Endothelial cell of umbilical vein (primary cell): ENCODE measurements at regions not wholly inside any gene's neighbourhood (a gene's known extent, or its start where the extent isn't known, plus 50 kb on each side); places are given as distances from the start of the nearest gene placed in this dataset.

Experiments
- BruUV-seq: library from RNA; stranded (reverse); fragments of 400-500 nt; replicated peaks from 2 replicates; lab custom pipeline; 2021; lab: Mats Ljungman, UMichigan
- CTCF ChIA-PET: fragments of 300-600, 350-600 bp; sonication (Branson Sonifier 250); formaldehyde crosslinking; loops from one replicate; lab custom pipeline; 2021; ENCODE audit warnings: antibody characterized with exemption, inconsistent platforms; lab: Charles Lee
- POLR2A ChIA-PET: fragments of 300-600, 350-600 bp; sonication (Branson Sonifier 250); formaldehyde crosslinking; loops from one replicate; lab custom pipeline; 2021; ENCODE audit warnings: antibody characterized with exemption, inconsistent platforms; lab: Charles Lee
- DNase-seq: peaks from one replicate; pipeline ENCODE4 v3.0.0-alpha.2; 2011; ENCODE audit warnings: low read depth, low spot score
- FAIRE-seq: peaks from 2 replicates; lab custom pipeline; 2011; peaks lifted over from hg19 to GRCh38; lab: Jason Lieb, UNC
- H2AFZ ChIP-seq: 2 replicates; pipeline ENCODE4 v1.6.0; 2012; ENCODE audit warnings: low read depth, low read length, control low read depth, inconsistent platforms
- H3K27ac ChIP-seq: 2 replicates; pipeline ENCODE4 v1.5.1; 2011; ENCODE audit warnings: low read depth, mild to moderate bottlenecking, control low read depth, low read length, moderate library complexity; ENCODE audit not compliant: insufficient read depth
- H3K27me3 ChIP-seq, 2 experiments: 2 replicates each; pipeline versions ENCODE4 v1.6.0 to v1.6.1; 2011; ENCODE audit warnings: low read length in 2 of 2, mixed read lengths in 1 of 2; ENCODE audit not compliant: control insufficient read depth in 2 of 2, insufficient read depth in 2 of 2
- H3K36me3 ChIP-seq, 2 experiments: 2 replicates in 1 of 2; 3 replicates in 1 of 2; pipeline ENCODE4 v1.5.1; 2011; ENCODE audit warnings: low read length in 2 of 2, mild to moderate bottlenecking in 1 of 2, moderate library complexity in 1 of 2; ENCODE audit not compliant: control insufficient read depth in 2 of 2, insufficient read depth in 2 of 2; ENCODE audit errors: extremely low read depth in 1 of 2
- H3K4me1 ChIP-seq: 3 replicates; pipeline ENCODE4 v1.5.1; 2011; ENCODE audit warnings: mild to moderate bottlenecking, low read length; ENCODE audit not compliant: control insufficient read depth, insufficient read depth; ENCODE audit errors: extremely low read depth
- H3K4me2 ChIP-seq: 2 replicates; pipeline ENCODE4 v1.6.1; 2011; ENCODE audit warnings: low read length, control low read depth, mixed read lengths; ENCODE audit not compliant: insufficient read depth
- H3K4me3 ChIP-seq, 3 experiments: fragments of 200-600 bp in 1 of 3; sonication (generic), shearing (Covaris generic) in 1 of 3; replicated peaks in 1 of 3; 2 replicates each; pipeline ENCODE4 v1.5.1; 2011 to 2016; ENCODE audit warnings: control low read depth in 3 of 3, low read length in 3 of 3, mild to moderate bottlenecking in 2 of 3, inconsistent platforms in 1 of 3, low read depth in 1 of 3, moderate library complexity in 1 of 3; ENCODE audit not compliant: insufficient read depth in 1 of 3
- H3K79me2 ChIP-seq: 2 replicates; pipeline ENCODE4 v1.6.0; 2012; ENCODE audit warnings: low read length, inconsistent platforms; ENCODE audit not compliant: control insufficient read depth, insufficient read depth
- H3K9ac ChIP-seq: replicated peaks from 2 replicates; pipeline ENCODE3; 2011; ENCODE audit warnings: low read length, control low read depth; ENCODE audit not compliant: insufficient read depth; ENCODE audit errors: extremely low read depth
- H3K9me1 ChIP-seq: replicated peaks from 3 replicates; pipeline ENCODE4 v1.6.0; 2011; ENCODE audit warnings: mild to moderate bottlenecking, low read length; ENCODE audit not compliant: control insufficient read depth, insufficient read depth; ENCODE audit errors: extremely low read depth
- H3K9me3 ChIP-seq: replicated peaks from 2 replicates; pipeline ENCODE4 v1.5.1; 2012; ENCODE audit warnings: low read length, inconsistent platforms; ENCODE audit not compliant: control insufficient read depth, insufficient read depth
- H4K20me1 ChIP-seq: replicated peaks from 2 replicates; pipeline ENCODE3; 2011; ENCODE audit warnings: mild to moderate bottlenecking, low read length; ENCODE audit not compliant: control insufficient read depth, insufficient read depth; ENCODE audit errors: extremely low read depth
- EZH2 ChIP-seq: IDR thresholded peaks from 2 replicates; pipeline ENCODE4 v1.6.1; 2012; ENCODE audit warnings: borderline replicate concordance, low read depth, mild to moderate bottlenecking, moderate library complexity, low read length, inconsistent platforms; ENCODE audit not compliant: severe bottlenecking
- FOS ChIP-seq: IDR thresholded peaks from 2 replicates; pipeline ENCODE4 v1.6.1; 2011; ENCODE audit warnings: mild to moderate bottlenecking, low read length, moderate library complexity, borderline replicate concordance; ENCODE audit not compliant: insufficient read depth
- GATA2 ChIP-seq: IDR thresholded peaks from 2 replicates; pipeline ENCODE4 v1.7.0; 2011; ENCODE audit warnings: low read depth, mild to moderate bottlenecking, moderate library complexity, mixed read lengths, low read length; ENCODE audit not compliant: insufficient read length, insufficient read depth
- JUN ChIP-seq: IDR thresholded peaks from 2 replicates; pipeline ENCODE4 v1.6.1; 2011; ENCODE audit warnings: borderline replicate concordance, low read depth; ENCODE audit not compliant: insufficient read length, insufficient read depth
- MYC ChIP-seq: IDR thresholded peaks from one replicate; pipeline ENCODE4 v1.6.1; 2011; ENCODE audit warnings: mild to moderate bottlenecking, low read depth, low read length
- POLR2A ChIP-seq: IDR thresholded peaks from 2 replicates; pipeline ENCODE4 v1.6.1; 2012; ENCODE audit warnings: low read depth, mild to moderate bottlenecking, control low read depth, low read length
- POLR2AphosphoS5 ChIP-seq: IDR thresholded peaks from 2 replicates; pipeline ENCODE4 v1.6.1; 2012; ENCODE audit warnings: low read depth, mild to moderate bottlenecking, control low read depth, low read length, moderate library complexity; ENCODE audit not compliant: insufficient read depth
- dilution Hi-C: fragments of 300-500 bp; cut with MboI; formaldehyde crosslinking; loops from one replicate; pipeline ENCODE4 v1.15.0; 2019; ENCODE audit warnings: low sequenced_read_pairs; ENCODE audit not compliant: extremely low pct_ligation_motif_present
- intact Hi-C: fragments of 100-400 bp; cut with micrococcal nuclease; formaldehyde crosslinking; loops from one replicate; pipeline ENCODE4 v1.10.0; 2022
- TF ChIP-seq, protein P1 (sequence below), 2 donors: IDR thresholded peaks; 1 replicate in 1 of 2; 2 replicates in 1 of 2; pipeline ENCODE4 v1.5.1; 2011; ENCODE audit warnings: low read length in 2 of 2, mild to moderate bottlenecking in 2 of 2, moderate library complexity in 2 of 2, control low read depth in 1 of 2, inconsistent platforms in 1 of 2, low read depth in 1 of 2; ENCODE audit not compliant: insufficient read depth in 1 of 2; ENCODE audit errors: extremely low read depth in 1 of 2
- TF ChIP-seq, protein P2 (sequence below): IDR thresholded peaks from 2 replicates; pipeline ENCODE4 v1.6.1; 2011; ENCODE audit not compliant: insufficient read depth, insufficient read length

DNA sequence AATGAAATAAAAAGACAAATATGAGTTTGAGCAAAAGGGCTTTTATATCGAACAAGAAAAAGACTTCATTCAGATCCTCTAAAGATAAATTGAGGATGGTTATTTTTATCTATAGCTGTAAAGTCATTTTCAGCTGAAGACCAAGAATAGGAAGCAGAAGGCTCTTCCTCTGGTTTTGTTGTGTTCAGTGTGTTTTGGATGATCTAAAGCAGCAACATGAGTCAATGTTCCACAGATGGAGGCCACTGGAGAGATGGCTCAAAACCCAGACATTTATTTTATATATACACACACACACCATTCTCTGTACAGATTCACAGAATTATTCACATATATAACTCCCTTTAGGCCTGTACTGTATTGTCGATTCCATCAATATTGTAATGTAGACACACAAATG, 424.3 kb downstream of the MBD2 start:
- Histone ChIP-seq H3K9ac (no peak overlapping the region), H4K20me1 (no peaks in the 10 kb centered on the region), H3K9me1 (no peaks in the 10 kb centered on the region), H3K4me2 (no peak overlapping the region), H3K27ac (no peak overlapping the region), H3K27me3 (no peaks in the 10 kb centered on the region), H3K79me2 (no peaks in the 10 kb centered on the region), H3K4me3 (no peak overlapping the region), H3K36me3 (no peaks in the 10 kb centered on the region), H3K4me1 (no peaks in the 10 kb centered on the region), H3K9me3 (peaks cover 2% of the 10 kb centered on the region), H2AFZ (no peak overlapping the region)
- intact Hi-C loops, result no loop called here
- POLR2A ChIA-PET, result no interaction called here
- CTCF ChIA-PET, result no interaction called here
- dilution Hi-C loops, result no loop called here
- FAIRE-seq (no peak), DNase-seq (no peak)
- no peak for TF ChIP-seq EZH2
- TF ChIP-seq GATA2, result no peak
- TF ChIP-seq, protein P1, sequence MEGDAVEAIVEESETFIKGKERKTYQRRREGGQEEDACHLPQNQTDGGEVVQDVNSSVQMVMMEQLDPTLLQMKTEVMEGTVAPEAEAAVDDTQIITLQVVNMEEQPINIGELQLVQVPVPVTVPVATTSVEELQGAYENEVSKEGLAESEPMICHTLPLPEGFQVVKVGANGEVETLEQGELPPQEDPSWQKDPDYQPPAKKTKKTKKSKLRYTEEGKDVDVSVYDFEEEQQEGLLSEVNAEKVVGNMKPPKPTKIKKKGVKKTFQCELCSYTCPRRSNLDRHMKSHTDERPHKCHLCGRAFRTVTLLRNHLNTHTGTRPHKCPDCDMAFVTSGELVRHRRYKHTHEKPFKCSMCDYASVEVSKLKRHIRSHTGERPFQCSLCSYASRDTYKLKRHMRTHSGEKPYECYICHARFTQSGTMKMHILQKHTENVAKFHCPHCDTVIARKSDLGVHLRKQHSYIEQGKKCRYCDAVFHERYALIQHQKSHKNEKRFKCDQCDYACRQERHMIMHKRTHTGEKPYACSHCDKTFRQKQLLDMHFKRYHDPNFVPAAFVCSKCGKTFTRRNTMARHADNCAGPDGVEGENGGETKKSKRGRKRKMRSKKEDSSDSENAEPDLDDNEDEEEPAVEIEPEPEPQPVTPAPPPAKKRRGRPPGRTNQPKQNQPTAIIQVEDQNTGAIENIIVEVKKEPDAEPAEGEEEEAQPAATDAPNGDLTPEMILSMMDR (IDR thresholded peaks at IDR 0.05; ENCODE audit: extremely low read depth in 1 of 2, insufficient read depth in 1 of 2, low read depth in 1 of 2, low read length in 2 of 2), result no peak
- BruUV-seq, result no TSS peak

DNA sequence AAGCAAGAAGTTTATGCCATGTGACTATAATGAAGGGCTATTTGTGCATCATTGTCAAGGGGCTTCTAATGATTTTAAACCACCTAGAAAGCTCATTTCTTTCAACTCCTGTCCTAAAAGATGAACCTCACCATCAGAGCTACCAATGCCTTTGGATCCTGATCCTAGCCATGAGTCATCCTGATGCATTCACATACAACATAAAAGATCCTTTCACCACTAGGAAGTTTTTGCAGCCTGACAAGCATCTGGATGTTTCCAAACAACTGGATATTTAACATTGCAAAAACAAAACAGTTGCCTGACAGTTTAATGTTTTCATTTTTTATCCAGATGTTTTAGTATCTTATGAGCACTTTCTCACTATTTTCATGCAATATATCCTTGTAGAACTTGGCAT, 425.3 kb downstream of the MBD2 start:
- intact Hi-C loops (no loop called here), dilution Hi-C loops (no loop called here)
- Histone ChIP-seq H4K20me1 (no peaks in the 10 kb centered on the region), H3K36me3 (no peaks in the 10 kb centered on the region), H3K9me1 (no peaks in the 10 kb centered on the region), H3K4me3 (no peak overlapping the region), H3K4me1 (no peaks in the 10 kb centered on the region), H3K9ac (no peak overlapping the region), H2AFZ (no peak overlapping the region), H3K79me2 (no peaks in the 10 kb centered on the region), H3K27ac (no peak overlapping the region), H3K27me3 (no peaks in the 10 kb centered on the region), H3K4me2 (no peak overlapping the region), H3K9me3 (peaks cover 2% of the 10 kb centered on the region)
- CTCF ChIA-PET, result no interaction called here
- FAIRE-seq (no peak), DNase-seq (no peak)
- no TSS peak for BruUV-seq
- POLR2A ChIA-PET, result no interaction called here
- TF ChIP-seq MYC (no peak), POLR2A (no peak), JUN (no peak), POLR2AphosphoS5 (no peak), EZH2 (no peak), FOS (no peak), GATA2 (no peak)
- TF ChIP-seq, protein P1 (IDR thresholded peaks at IDR 0.05; ENCODE audit: extremely low read depth in 1 of 2, insufficient read depth in 1 of 2, low read depth in 1 of 2, low read length in 2 of 2), result no peak
- TF ChIP-seq, protein P2, sequence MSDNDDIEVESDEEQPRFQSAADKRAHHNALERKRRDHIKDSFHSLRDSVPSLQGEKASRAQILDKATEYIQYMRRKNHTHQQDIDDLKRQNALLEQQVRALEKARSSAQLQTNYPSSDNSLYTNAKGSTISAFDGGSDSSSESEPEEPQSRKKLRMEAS, result no peak
